LNCaP clone FGC (cell line): ENCODE measurements at regions not wholly inside any gene's neighbourhood (a gene's known extent, or its start where the extent isn't known, plus 50 kb on each side); places are given as distances from the start of the nearest gene placed in this dataset.

Experiments
- DNase-seq: peaks from one replicate; pipeline ENCODE4 v3.0.0-alpha.2; 2011; ENCODE audit warnings: low read depth
- H3K4me3 ChIP-seq: 2 replicates; pipeline ENCODE4 v1.5.1; 2011; ENCODE audit warnings: mild to moderate bottlenecking, low read depth, low read length, control low read depth
- TF ChIP-seq, protein P1 (sequence below): IDR thresholded peaks from 2 replicates; pipeline ENCODE4 v1.5.1; 2012; ENCODE audit warnings: mild to moderate bottlenecking; ENCODE audit not compliant: control insufficient read depth, insufficient read depth; ENCODE audit errors: extremely low read depth

DNA sequence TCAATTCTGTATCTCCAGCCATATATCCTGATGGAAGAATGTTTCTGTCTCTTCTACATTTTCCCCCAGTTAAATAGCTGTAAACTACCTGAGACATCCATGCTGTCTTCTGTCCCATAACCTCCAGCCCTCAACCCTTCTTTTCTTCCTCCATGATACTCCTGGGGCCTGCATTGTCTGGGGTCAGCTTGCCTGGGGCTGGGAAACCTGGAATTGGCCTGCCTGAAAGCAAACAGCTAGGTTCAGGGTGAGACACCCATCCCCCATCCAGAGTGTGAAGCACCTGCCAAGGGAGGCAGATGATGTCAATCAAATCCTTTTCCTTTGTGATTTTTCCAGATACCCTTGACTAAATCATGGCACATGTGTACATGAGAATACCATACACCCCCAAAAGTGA is 313.7 kb upstream of the MGAT5 start:
- DNase-seq = no peak
- H3K4me3 ChIP-seq = no peak overlapping the region
- TF ChIP-seq, protein P1, sequence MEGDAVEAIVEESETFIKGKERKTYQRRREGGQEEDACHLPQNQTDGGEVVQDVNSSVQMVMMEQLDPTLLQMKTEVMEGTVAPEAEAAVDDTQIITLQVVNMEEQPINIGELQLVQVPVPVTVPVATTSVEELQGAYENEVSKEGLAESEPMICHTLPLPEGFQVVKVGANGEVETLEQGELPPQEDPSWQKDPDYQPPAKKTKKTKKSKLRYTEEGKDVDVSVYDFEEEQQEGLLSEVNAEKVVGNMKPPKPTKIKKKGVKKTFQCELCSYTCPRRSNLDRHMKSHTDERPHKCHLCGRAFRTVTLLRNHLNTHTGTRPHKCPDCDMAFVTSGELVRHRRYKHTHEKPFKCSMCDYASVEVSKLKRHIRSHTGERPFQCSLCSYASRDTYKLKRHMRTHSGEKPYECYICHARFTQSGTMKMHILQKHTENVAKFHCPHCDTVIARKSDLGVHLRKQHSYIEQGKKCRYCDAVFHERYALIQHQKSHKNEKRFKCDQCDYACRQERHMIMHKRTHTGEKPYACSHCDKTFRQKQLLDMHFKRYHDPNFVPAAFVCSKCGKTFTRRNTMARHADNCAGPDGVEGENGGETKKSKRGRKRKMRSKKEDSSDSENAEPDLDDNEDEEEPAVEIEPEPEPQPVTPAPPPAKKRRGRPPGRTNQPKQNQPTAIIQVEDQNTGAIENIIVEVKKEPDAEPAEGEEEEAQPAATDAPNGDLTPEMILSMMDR = no peak

DNA sequence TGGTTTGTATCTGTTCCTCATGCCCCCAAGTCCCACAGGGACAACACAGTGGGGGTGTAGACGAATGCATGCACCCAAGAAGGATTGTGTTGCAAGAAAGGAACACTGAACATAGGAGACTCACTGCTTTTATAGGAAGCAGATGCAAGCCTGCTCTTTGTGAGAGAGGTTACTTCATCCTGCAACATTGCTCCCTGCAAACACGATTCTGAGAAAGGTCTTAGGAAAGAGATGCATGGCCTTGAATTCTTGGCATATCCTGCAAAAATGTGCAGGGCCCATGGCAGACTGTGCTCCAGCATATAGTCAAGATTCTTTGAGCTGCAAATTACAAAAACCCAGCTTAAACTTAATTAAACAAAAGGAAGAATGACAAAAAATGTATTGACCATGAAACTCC is 312.2 kb upstream of the MGAT5 start:
- H3K4me3 ChIP-seq = no peak overlapping the region
- no peak for DNase-seq
- TF ChIP-seq, protein P1 = no peak

DNA sequence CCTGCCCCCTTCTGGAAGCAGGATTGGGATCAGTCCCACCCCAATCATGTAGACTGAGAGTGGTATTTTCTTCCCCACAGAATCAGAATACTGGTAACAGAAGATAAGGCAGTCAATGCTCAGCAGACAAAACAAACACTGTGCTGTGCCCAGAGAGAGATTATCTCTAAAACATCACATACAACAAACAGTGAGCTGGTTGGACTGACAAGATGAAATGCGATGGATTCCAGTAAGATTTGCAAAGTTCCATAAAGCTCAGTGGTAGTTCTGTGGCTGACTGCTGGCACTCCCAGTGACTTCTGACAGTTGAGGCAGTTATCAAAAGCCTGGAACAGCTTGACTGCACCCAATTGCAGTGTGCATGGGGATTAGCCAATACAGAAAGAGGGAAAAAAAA is 311.5 kb upstream of the MGAT5 start:
- H3K4me3 ChIP-seq = no peak overlapping the region
- TF ChIP-seq, protein P1 = no peak
- peak; percentile 7 for DNase-seq

DNA sequence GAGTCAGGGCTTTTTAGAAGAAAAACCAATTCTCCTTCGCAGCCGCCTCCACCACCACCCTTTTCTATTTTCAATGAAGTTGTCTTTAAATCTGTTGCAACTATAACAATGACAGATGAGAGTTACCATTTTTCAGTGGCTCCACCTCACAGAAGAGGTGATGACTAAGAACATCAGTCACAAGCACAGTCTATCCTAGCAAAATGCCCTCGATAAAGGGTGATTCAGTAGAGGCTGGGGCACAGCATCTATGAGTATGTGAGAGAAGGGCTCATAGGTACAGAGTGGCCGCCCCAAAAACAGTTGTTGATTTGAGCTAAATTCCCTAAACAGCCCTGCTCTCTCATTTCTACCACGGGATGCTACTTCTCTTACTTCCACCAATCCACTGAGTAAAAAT is 310.8 kb upstream of the MGAT5 start:
- TF ChIP-seq, protein P1 = no peak
- no peak for DNase-seq
- no peak overlapping the region for H3K4me3 ChIP-seq

DNA sequence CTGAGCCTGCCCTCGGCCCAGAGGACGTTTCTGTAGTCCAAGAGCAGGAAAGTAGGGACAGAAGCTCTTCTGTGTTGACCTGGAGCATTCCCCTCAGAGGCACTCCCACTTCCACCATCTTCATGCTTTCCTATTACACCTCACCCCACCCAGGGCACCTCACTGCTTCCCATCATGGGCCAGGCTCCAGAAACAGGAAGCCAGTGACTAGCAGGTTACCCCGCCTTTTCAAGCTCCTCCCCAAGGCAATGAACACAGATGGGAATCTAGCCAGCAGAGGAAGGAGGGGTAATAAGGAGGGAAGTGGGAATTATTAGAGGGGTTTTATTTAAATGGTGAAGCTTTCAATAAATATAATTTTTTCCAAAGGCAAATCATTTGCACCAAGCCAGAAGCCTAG is 308.8 kb upstream of the MGAT5 start:
- TF ChIP-seq, protein P1 = no peak
- H3K4me3 ChIP-seq = no peak overlapping the region
- no peak for DNase-seq

DNA sequence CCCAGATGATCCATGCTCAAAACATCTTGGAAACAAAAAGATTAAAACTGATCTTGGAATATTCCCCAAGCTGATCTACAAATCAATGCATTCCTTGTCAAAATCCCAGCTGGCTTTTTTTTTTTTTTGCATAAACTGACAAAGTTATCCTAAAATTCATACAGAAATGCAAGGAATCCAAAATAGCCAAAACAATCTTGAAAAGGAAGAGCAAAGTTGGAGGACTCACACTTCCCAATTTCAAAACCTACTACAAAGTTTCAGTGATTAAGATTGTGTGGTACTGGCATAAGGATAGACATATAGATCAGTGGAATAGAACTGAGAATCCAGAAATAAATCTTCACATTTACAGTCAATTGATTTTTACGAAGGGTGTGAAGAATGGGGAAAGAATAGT is 306.8 kb upstream of the MGAT5 start:
- TF ChIP-seq, protein P1 = no peak
- no peak overlapping the region for H3K4me3 ChIP-seq
- DNase-seq = no peak

DNA sequence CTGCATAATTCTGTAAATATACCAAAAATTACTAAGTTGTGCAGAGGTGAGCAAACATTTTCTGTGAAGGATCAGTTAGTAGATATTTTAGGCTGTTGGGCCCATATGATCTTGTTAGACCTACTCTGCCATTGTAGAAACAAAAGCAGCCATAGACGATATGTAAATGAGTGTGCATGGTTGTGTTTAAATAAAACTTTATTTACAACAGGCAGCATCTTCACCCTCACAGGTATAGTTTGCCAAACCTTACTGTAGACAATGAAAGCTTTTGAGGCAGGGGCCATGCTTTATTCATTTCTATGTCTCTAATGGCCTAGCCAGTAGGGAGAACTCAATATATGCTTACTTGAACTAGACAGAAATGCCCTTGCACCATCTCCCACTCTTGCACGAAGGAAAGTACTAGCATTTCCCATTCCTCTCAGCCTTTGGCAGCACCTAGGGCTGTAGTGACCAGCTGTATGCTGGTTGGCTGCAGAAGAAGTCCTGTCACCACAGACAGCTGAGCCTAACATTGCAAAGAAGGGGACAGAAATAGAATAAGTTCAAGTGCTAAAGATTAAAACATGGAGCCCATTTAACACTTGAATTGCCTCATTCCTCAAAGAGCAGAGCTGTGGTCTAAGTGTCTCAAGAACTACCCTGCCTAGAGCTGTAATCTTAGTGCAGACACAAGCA is 305.1 kb upstream of the MGAT5 start:
- TF ChIP-seq, protein P1 = no peak
- DNase-seq = no peak
- H3K4me3 ChIP-seq = no peak overlapping the region
